Heart left ventricle (tissue), 16 donors: ENCODE measurements at regions not wholly inside any gene's neighbourhood (a gene's known extent, or its start where the extent isn't known, plus 50 kb on each side); places are given as distances from the start of the nearest gene placed in this dataset.

Source experiments
- ATAC-seq, 4 donors: fragments of 200-7000 bp; cut with Tn5 transposase; one replicate each; pipeline ENCODE4 v1.9.1; 2020 to 2022; ENCODE audit warnings: moderate library complexity in 4 of 4, mild to moderate bottlenecking in 3 of 4, moderate number of reproducible peaks in 1 of 4
- DNase-seq, 5 donors: peaks; one replicate each; pipeline ENCODE4 v3.0.0-alpha.2; 2020
- H3K27ac ChIP-seq, 12 donors: fragments of 200-600 bp; sonication (generic) in 4 of 12; one replicate each; pipeline versions ENCODE4 v1.5.0 to v1.8.0; 2016 to 2022; ENCODE audit warnings: mild to moderate bottlenecking in 2 of 12
- H3K27me3 ChIP-seq, 9 donors: fragments of 200-600 bp; sonication (generic) in 2 of 9; one replicate each; pipeline versions ENCODE4 v1.5.1 to v1.8.0; 2016 to 2022; ENCODE audit warnings: mild to moderate bottlenecking in 3 of 9
- H3K36me3 ChIP-seq, 9 donors: fragments of 200-600 bp; sonication (generic) in 2 of 9; one replicate each; pipeline versions ENCODE4 v1.5.0 to v1.8.0; 2018 to 2022; ENCODE audit warnings: mild to moderate bottlenecking in 2 of 9
- H3K4me1 ChIP-seq, 12 donors: fragments of 200-600 bp; sonication (generic) in 4 of 12; one replicate each; pipeline versions ENCODE4 v1.5.0 to v1.8.0; 2016 to 2022; ENCODE audit warnings: mild to moderate bottlenecking in 3 of 12
- H3K4me3 ChIP-seq, 12 donors: fragments of 200-600 bp; sonication (generic) in 4 of 12; one replicate each; pipeline versions ENCODE4 v1.5.0 to v1.8.0; 2017 to 2022; ENCODE audit warnings: mild to moderate bottlenecking in 9 of 12, moderate library complexity in 4 of 12
- H3K9me3 ChIP-seq, 12 donors: fragments of 200-600 bp; sonication (generic) in 4 of 12; one replicate each; pipeline versions ENCODE4 v1.5.0 to v1.8.0; 2016 to 2022; ENCODE audit warnings: mild to moderate bottlenecking in 1 of 12
- POLR2A ChIP-seq, 2 donors: fragments of 450-650 bp; IDR thresholded peaks; one replicate each; pipeline ENCODE4 v1.6.1; 2017; ENCODE audit warnings: antibody characterized with exemption in 2 of 2, mild to moderate bottlenecking in 2 of 2, moderate library complexity in 2 of 2
- WGBS, 4 donors: extraction: QIAGEN DNeasy Blood & Tissue Kit in 2 of 4; methylation state at CpG; one replicate each; pipeline versions ENCODE4 v1.1.5 to v1.1.7; 2013 to 2018; 5-methylcytosine and 5-hydroxymethylcytosine counted together
- intact Hi-C, 10 donors: fragments of 100-400 bp; cut with DNase I; formaldehyde crosslinking; loops; one replicate each; pipeline versions ENCODE4 v1.11.1 to v1.14.2; 2022
- TF ChIP-seq, protein P1 (sequence below), 12 donors: fragments of 200-600 bp; sonication (generic) in 4 of 12; IDR thresholded peaks; one replicate each; pipeline versions ENCODE4 v1.5.0 to v1.8.0; 2018 to 2022; ENCODE audit warnings: antibody characterized with exemption in 12 of 12, mild to moderate bottlenecking in 5 of 12
- donor health status: ischemic (EF 13 %, LVEDD 7.1; RV severe dilation, severe dysfunction).
- donor health status: healthy with polysubstance abuse.
- donor health status: DM: no; HTN: yes; CAD: no.
- donor health status: DM: no; HTN: no; CAD: no.
- donor health status: ischemic (EF 25% LVEDD 6.9; RV normal size, moderate dysfunction).
- donor health status: ischemic (EF 25% LVEDD 5.7; RV mildly dilated, moderate dysfunction).
- donor health status: healthy.
- donor health status: DM: yes; HTN: yes; CAD: no.
- donor health status: ischemic (EF 35%, LVEDD 5.7; RV mildly dilated, moderate dysfunction).
- donor health status: nonischemic (EF 11% LVEDD 7.7; RV severe dilation, severe dysfunction).
- donor health status: DM: yes; HTN: yes; CAD: no.
- donor health status: PGD.
- donor health status: ischemic (EF 29% LVEDD 5.4; RV normal size, mild dysfunction).
- donor health status: nonischemic (EF 23%, LVEDD 6.1; RV moderate dilation, normal function).

DNA sequence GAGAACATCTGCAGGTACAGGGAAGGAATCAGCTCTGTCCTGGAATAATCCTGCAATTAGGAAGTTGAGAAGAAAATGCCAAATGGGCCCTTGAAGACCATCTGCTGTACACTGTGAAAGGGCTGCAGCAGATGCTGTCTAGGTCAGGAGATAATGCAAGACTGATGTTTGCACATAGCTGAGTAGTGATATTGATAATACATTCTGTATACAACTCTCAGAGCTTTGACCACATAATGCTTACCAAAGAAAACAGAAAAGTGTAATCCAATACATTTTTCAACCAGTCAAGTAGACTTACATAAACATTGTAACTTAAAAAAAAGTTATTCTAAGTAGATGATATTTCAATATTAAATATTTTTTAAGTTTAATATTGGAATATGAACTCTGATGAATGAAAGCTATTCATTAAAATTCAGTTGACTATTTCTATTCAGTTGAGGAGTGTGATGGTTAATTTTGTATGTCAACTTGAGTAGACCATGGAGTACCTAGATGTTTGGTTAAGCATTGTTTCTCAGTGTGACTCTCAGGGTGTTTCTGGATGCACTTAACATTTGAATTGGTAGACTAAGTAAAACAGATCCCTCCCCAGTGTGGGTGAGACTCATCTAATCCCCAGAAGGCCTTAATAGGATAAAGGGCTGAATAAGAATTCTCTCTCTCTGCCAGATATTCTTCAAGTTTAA lies 380.1 kb upstream of the PRR16 start:
- no peaks in the 10 kb centered on the region for H3K36me3 ChIP-seq
- H3K4me1 ChIP-seq = peaks cover 0 to 7% (median 3%) of the 10 kb centered on the region in 12 donors
- no peak overlapping the region for H3K4me3 ChIP-seq
- no peak for DNase-seq
- no peaks in the 10 kb centered on the region for H3K27me3 ChIP-seq
- no peak overlapping the region for H3K27ac ChIP-seq
- ATAC-seq = no peak
- intact Hi-C loops = no loop called here
- no peak for TF ChIP-seq POLR2A (IDR thresholded peaks at IDR 0.05)
- H3K9me3 ChIP-seq = no peaks in the 10 kb centered on the region

DNA sequence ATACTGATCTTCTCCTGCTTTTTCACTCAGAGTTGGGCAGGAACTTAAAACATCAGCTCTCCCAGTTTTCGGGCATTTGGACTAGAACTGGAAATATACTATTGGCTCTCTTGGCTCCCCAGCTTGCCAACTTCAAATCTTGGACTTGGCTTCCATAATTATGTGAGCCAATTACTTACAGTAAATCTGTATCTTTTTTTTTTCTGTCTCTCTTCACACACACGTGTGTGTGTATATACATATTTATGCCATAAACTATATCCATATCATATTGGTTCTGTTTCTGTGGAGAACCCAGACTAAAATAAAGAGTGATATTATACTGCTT lies 379.6 kb upstream of the PRR16 start:
- DNase-seq (no peak), ATAC-seq (no peak)
- Histone ChIP-seq H3K4me1 (peaks cover 0 to 12% (median 6%) of the 10 kb centered on the region in 12 donors), H3K27ac (no peak overlapping the region), H3K27me3 (no peaks in the 10 kb centered on the region), H3K9me3 (no peaks in the 10 kb centered on the region), H3K4me3 (no peak overlapping the region), H3K36me3 (no peaks in the 10 kb centered on the region)
- intact Hi-C loops = no loop called here
- TF ChIP-seq POLR2A (IDR thresholded peaks at IDR 0.05) = no peak
- 47 to 61% (median 53%) methylated on average over 2 of the region's 2 CpGs for WGBS, 4 donors

DNA sequence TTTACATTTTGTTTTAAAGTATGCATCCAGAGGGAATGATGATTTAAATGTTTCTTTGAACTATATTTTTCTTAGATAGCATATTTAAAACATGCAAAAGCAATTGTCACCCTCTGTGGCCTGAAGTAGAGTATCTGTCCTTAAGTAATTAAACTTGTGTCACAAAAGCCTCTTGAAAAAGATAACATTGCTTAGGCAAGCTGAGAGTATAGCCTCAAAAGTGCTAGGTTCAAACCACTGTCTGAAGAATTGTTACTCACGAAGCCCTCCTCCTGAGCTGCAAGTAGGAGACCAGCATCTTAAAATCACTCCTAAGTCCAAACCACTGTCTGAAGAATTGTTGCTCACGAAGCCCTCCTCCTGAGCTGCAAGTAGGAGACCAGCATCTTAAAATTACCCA lies 378.0 kb upstream of the PRR16 start:
- TF ChIP-seq, protein P1, sequence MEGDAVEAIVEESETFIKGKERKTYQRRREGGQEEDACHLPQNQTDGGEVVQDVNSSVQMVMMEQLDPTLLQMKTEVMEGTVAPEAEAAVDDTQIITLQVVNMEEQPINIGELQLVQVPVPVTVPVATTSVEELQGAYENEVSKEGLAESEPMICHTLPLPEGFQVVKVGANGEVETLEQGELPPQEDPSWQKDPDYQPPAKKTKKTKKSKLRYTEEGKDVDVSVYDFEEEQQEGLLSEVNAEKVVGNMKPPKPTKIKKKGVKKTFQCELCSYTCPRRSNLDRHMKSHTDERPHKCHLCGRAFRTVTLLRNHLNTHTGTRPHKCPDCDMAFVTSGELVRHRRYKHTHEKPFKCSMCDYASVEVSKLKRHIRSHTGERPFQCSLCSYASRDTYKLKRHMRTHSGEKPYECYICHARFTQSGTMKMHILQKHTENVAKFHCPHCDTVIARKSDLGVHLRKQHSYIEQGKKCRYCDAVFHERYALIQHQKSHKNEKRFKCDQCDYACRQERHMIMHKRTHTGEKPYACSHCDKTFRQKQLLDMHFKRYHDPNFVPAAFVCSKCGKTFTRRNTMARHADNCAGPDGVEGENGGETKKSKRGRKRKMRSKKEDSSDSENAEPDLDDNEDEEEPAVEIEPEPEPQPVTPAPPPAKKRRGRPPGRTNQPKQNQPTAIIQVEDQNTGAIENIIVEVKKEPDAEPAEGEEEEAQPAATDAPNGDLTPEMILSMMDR (IDR thresholded peaks at IDR 0.05) = no peak
- no peak for TF ChIP-seq POLR2A (IDR thresholded peaks at IDR 0.05)
- H3K4me1 ChIP-seq = peaks cover 0 to 13% (median 6%) of the 10 kb centered on the region in 12 donors
- intact Hi-C loops = no loop called here
- ATAC-seq (no peak), DNase-seq (no peak)
- 74 to 91% (median 82%) methylated on average over 2 of the region's 2 CpGs for WGBS, 4 donors
- H3K4me3 ChIP-seq = no peak overlapping the region
- no peaks in the 10 kb centered on the region for H3K27me3 ChIP-seq
- no peak overlapping the region for H3K27ac ChIP-seq
- H3K9me3 ChIP-seq = no peaks in the 10 kb centered on the region
- H3K36me3 ChIP-seq = no peaks in the 10 kb centered on the region

DNA sequence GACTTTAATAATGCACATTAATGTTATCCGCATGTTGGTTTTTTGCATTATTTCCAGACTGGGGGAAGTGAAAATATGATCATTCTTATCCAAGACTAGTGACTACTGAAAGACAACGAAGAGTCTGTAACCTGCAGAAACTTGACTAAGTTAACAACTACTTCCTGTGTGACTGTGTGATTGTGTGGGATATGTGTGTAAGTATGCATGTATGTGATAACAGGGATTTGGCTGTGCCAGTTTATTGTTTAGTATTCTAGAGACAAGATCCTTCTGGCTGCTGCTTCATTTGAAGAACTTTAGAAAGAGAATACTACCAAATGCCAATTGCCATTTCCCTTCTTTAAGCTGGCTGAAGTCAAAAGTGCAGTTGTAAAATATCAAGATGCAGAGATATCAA lies 375.7 kb upstream of the PRR16 start:
- TF ChIP-seq, protein P1 (IDR thresholded peaks at IDR 0.05) = no peak
- no peak for TF ChIP-seq POLR2A (IDR thresholded peaks at IDR 0.05)
- Histone ChIP-seq H3K27ac (no peak overlapping the region), H3K27me3 (no peaks in the 10 kb centered on the region), H3K4me3 (no peak overlapping the region), H3K9me3 (no peaks in the 10 kb centered on the region), H3K36me3 (no peaks in the 10 kb centered on the region), H3K4me1 (peaks cover 0 to 13% (median 6%) of the 10 kb centered on the region in 12 donors)
- WGBS, 4 donors = 68 to 79% (median 75%) methylated on average over 2 of the region's 2 CpGs
- ATAC-seq = no peak
- DNase-seq = no peak
- intact Hi-C loops = no loop called here

DNA sequence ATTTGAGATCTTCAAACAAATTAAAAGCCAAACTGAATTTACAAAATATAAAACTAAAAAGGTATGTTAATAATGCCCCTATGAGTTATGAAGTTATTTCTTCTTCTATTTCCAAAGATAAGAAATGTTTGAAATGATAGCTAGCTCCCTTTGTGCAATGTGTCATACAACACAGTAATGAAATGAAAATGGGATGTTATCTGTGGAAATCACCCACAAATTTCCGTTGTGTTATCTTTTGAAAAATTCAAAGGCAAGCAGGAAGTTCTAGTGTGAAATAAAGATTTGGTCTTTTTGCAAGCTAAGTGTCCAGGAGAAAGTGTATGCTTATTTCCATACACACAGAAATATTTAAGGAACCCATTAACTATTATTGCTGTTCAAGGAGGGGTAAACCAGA lies 375.3 kb upstream of the PRR16 start:
- Histone ChIP-seq H3K9me3 (no peaks in the 10 kb centered on the region), H3K36me3 (no peaks in the 10 kb centered on the region), H3K27me3 (no peaks in the 10 kb centered on the region), H3K4me3 (no peak overlapping the region), H3K4me1 (peaks cover 0 to 13% (median 6%) of the 10 kb centered on the region in 12 donors), H3K27ac (no peak overlapping the region)
- no peak for ATAC-seq
- intact Hi-C loops = no loop called here
- no peak for DNase-seq
- TF ChIP-seq, protein P1 (IDR thresholded peaks at IDR 0.05) = no peak
- TF ChIP-seq POLR2A (IDR thresholded peaks at IDR 0.05) = no peak
- WGBS, 4 donors = 3 to 11% (median 7%) methylated on average over 1 of the region's 1 CpG
